ENCODE measurements at regions not wholly inside any gene's neighbourhood (a gene's known extent, or its start where the extent isn't known, plus 50 kb on each side); places are given as distances from the start of the nearest gene placed in this dataset.

DNA sequence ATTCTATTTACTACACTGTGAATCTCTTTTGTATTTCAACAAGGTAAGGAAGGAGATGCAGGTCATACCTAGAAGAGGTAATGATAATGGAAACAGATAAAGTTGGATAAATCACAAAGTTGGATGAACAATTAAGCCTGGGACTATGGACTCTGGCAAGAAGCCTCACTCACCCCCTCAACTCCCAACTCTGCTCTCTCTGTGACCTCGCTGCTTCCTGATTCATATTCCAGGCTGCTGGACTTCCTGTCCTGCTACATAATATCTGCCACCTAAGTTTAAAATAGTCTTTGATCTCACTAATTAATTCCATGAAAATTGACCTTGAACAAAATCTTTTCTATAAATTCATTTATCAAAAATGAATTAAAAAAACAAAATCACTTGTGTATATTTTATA lies 215.3 kb downstream of the CALCRL start:
- TF ChIP-seq, protein P1, sequence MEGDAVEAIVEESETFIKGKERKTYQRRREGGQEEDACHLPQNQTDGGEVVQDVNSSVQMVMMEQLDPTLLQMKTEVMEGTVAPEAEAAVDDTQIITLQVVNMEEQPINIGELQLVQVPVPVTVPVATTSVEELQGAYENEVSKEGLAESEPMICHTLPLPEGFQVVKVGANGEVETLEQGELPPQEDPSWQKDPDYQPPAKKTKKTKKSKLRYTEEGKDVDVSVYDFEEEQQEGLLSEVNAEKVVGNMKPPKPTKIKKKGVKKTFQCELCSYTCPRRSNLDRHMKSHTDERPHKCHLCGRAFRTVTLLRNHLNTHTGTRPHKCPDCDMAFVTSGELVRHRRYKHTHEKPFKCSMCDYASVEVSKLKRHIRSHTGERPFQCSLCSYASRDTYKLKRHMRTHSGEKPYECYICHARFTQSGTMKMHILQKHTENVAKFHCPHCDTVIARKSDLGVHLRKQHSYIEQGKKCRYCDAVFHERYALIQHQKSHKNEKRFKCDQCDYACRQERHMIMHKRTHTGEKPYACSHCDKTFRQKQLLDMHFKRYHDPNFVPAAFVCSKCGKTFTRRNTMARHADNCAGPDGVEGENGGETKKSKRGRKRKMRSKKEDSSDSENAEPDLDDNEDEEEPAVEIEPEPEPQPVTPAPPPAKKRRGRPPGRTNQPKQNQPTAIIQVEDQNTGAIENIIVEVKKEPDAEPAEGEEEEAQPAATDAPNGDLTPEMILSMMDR (IDR thresholded peaks at IDR 0.05): no peak
- no peak for TF ChIP-seq POLR2A (IDR thresholded peaks at IDR 0.05)
